Uterus (tissue), 3 donors: ENCODE measurements at regions not wholly inside any gene's neighbourhood (a gene's known extent, or its start where the extent isn't known, plus 50 kb on each side); places are given as distances from the start of the nearest gene placed in this dataset.

ENCODE experiments used
- DNase-seq, 2 donors: peaks; one replicate each; pipeline ENCODE4 v3.0.0-alpha.2; 2019 to 2020
- H3K27ac ChIP-seq, 2 donors: fragments of 200-600 bp; sonication (generic); 1 replicate in 1 of 2; 2 replicates in 1 of 2; pipeline ENCODE4 v1.5.1; 2016 to 2018
- H3K27me3 ChIP-seq, 2 donors: fragments of 200-600 bp; sonication (generic); one replicate each; pipeline ENCODE4 v1.5.1; 2018 to 2019; ENCODE audit warnings: control low read depth in 1 of 2
- H3K36me3 ChIP-seq, 2 donors: fragments of 200-600 bp; sonication (generic); one replicate each; pipeline ENCODE4 v1.5.1; 2019; ENCODE audit warnings: control low read depth in 1 of 2
- H3K4me1 ChIP-seq, 2 donors: fragments of 200-600 bp; sonication (generic); one replicate each; pipeline ENCODE4 v1.5.1; 2018 to 2019; ENCODE audit warnings: control low read depth in 1 of 2
- H3K4me3 ChIP-seq, 2 donors: fragments of 200-600 bp; sonication (generic); 1 replicate in 1 of 2; 2 replicates in 1 of 2; pipeline ENCODE4 v1.5.1; 2018 to 2019; ENCODE audit warnings: mild to moderate bottlenecking in 1 of 2
- H3K9me3 ChIP-seq, 2 donors: fragments of 200-600 bp; sonication (generic); one replicate each; pipeline ENCODE4 v1.5.1; 2019; ENCODE audit warnings: control low read depth in 1 of 2
- POLR2A ChIP-seq, 2 donors: fragments of 450-650 bp; IDR thresholded peaks; one replicate each; pipeline ENCODE4 v1.6.1; 2016; ENCODE audit warnings: antibody characterized with exemption in 2 of 2, mild to moderate bottlenecking in 1 of 2, moderate library complexity in 1 of 2
- intact Hi-C: fragments of 100-400 bp; cut with DNase I; formaldehyde crosslinking; loops from one replicate; pipeline ENCODE4 v1.15.1; 2023; ENCODE audit warnings: low total_unique reads
- TF ChIP-seq, protein P1 (sequence below), 4 experiments: fragments of 200-600 bp in 2 of 4; fragments of 450-650 bp in 2 of 4; sonication (generic) in 2 of 4; IDR thresholded peaks; one replicate each; pipeline ENCODE4 v1.5.1; 2016 to 2019; ENCODE audit warnings: antibody characterized with exemption in 4 of 4, mild to moderate bottlenecking in 2 of 4, moderate library complexity in 1 of 4
- donor health status: DM: yes; HTN: yes; CAD: no.

DNA sequence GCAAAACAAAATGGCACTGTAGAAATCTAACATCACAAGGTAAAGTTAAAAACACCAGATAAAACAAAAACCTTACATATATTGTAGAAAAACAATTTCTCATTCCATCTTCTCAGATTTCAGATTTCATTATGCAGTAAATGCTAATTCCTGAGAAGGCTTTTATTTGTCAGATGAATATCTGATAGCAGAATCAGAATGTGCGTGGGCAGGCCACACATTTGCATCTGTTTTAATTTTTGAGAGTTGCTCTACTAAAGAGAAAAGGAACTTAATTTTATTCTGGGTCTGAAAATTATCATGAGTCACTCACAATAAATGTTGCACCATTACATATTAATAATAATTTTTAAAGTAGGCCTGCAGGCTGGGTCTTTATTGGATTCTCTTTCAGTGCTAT lies 329.3 kb upstream of the SPTLC3 start:
- intact Hi-C loops: no loop called here
- DNase-seq: no peak
- no peaks in the 10 kb centered on the region for H3K9me3 ChIP-seq
- no peaks in the 10 kb centered on the region for H3K36me3 ChIP-seq
- no peak for TF ChIP-seq POLR2A (IDR thresholded peaks at IDR 0.05)
- TF ChIP-seq, protein P1, sequence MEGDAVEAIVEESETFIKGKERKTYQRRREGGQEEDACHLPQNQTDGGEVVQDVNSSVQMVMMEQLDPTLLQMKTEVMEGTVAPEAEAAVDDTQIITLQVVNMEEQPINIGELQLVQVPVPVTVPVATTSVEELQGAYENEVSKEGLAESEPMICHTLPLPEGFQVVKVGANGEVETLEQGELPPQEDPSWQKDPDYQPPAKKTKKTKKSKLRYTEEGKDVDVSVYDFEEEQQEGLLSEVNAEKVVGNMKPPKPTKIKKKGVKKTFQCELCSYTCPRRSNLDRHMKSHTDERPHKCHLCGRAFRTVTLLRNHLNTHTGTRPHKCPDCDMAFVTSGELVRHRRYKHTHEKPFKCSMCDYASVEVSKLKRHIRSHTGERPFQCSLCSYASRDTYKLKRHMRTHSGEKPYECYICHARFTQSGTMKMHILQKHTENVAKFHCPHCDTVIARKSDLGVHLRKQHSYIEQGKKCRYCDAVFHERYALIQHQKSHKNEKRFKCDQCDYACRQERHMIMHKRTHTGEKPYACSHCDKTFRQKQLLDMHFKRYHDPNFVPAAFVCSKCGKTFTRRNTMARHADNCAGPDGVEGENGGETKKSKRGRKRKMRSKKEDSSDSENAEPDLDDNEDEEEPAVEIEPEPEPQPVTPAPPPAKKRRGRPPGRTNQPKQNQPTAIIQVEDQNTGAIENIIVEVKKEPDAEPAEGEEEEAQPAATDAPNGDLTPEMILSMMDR (IDR thresholded peaks at IDR 0.05): no peak
- H3K4me3 ChIP-seq: no peak overlapping the region
- no peaks in the 10 kb centered on the region for H3K27me3 ChIP-seq
- no peaks in the 10 kb centered on the region for H3K4me1 ChIP-seq
- H3K27ac ChIP-seq: no peak overlapping the region

DNA sequence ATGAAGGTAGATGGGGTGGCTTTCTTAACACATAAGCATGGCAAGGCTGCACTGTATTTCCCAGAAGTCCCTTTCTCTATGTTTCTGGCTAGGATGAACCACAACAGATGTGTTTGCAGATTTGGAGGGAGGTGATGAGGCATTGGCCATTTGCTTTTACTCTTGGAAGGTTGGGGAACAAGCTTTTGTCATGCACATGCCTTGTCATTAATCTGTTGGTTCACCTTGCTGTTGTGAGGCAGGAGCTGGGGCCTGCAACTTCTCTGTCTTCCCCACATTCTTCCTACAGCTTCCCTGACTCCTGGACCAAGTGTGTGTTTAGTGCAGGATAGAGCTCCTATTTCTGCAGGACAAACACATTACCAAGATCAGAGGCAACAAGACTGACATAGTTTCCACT lies 326.2 kb upstream of the SPTLC3 start:
- no peak for DNase-seq
- intact Hi-C loops: no loop called here
- Histone ChIP-seq H3K4me1 (no peaks in the 10 kb centered on the region), H3K27ac (no peak overlapping the region), H3K36me3 (no peaks in the 10 kb centered on the region), H3K9me3 (no peaks in the 10 kb centered on the region), H3K27me3 (no peaks in the 10 kb centered on the region), H3K4me3 (no peak overlapping the region)
- TF ChIP-seq POLR2A (IDR thresholded peaks at IDR 0.05): no peak
- TF ChIP-seq, protein P1 (IDR thresholded peaks at IDR 0.05): no peak

DNA sequence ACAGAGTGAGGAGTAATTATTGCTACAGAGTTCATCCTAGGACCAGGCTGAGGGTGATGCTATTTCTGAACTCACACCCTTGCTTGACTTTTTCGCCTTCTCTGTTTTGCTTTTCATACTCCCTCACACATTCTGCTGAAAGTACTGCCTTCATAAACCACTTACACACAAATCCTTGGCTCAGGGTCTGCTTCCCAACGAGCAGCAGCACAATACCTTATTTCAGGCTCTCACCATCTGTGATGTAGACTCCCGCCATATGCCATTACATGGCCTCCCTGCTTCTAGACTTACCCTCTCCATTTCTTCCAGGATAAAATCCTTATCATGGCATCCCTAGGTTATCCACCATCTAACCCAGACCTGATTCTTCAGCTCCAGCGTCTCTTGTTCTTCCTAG lies 321.3 kb upstream of the SPTLC3 start:
- no peaks in the 10 kb centered on the region for H3K4me1 ChIP-seq
- H3K9me3 ChIP-seq: no peaks in the 10 kb centered on the region
- H3K27me3 ChIP-seq: no peaks in the 10 kb centered on the region
- TF ChIP-seq POLR2A (IDR thresholded peaks at IDR 0.05): no peak
- TF ChIP-seq, protein P1 (IDR thresholded peaks at IDR 0.05): no peak
- no peaks in the 10 kb centered on the region for H3K36me3 ChIP-seq
- H3K4me3 ChIP-seq: no peak overlapping the region
- DNase-seq: no peak
- H3K27ac ChIP-seq: no peak overlapping the region
- intact Hi-C loops: no loop called here

DNA sequence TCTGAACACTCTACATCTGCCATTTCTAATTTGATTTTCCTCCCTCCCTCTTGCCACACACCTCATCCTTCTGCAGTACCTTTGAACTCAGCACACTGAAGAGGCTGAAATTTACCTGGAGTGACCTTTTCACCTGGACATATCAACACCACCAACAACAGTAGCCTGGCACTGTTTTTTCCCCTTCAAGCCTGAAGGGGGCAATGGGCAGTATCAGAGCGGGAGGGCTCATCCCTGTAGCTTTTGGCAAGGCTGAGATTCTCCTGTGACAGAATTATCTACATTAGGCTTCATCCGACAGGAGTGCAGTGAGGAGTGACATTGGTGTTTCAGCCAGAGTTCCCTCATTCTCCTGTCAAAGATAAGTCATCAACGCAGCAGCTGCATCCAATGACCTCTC lies 312.8 kb upstream of the SPTLC3 start:
- H3K27me3 ChIP-seq: no peaks in the 10 kb centered on the region
- intact Hi-C loops: no loop called here
- no peaks in the 10 kb centered on the region for H3K4me1 ChIP-seq
- H3K27ac ChIP-seq: no peak overlapping the region
- H3K36me3 ChIP-seq: no peaks in the 10 kb centered on the region
- TF ChIP-seq POLR2A (IDR thresholded peaks at IDR 0.05): no peak
- TF ChIP-seq, protein P1 (IDR thresholded peaks at IDR 0.05): no peak
- H3K4me3 ChIP-seq: no peak overlapping the region
- no peaks in the 10 kb centered on the region for H3K9me3 ChIP-seq
- DNase-seq: no peak

DNA sequence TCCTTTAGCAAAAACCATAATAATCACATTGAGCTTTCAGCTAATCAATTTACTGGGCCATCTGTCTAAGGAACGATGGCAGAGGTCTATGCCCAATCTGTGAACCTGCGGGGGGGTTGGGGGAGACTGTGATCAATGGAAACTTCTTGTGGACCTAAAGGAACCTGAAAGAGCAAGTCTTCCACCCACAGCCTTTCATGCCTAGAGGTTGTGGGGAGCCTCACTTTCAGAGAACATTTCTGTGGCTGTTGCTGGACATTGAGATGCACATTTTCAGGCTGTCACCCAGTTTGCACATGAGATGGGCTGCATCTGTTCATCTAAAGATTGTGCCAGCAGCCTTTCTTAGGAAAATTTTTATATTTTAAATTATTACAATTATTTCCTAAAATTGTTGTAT lies 310.0 kb upstream of the SPTLC3 start:
- H3K36me3 ChIP-seq: no peaks in the 10 kb centered on the region
- no peak for TF ChIP-seq POLR2A (IDR thresholded peaks at IDR 0.05)
- TF ChIP-seq, protein P1 (IDR thresholded peaks at IDR 0.05): no peak
- no peak for DNase-seq
- no peaks in the 10 kb centered on the region for H3K4me1 ChIP-seq
- H3K4me3 ChIP-seq: no peak overlapping the region
- no peak overlapping the region for H3K27ac ChIP-seq
- H3K27me3 ChIP-seq: no peaks in the 10 kb centered on the region
- intact Hi-C loops: no loop called here
- no peaks in the 10 kb centered on the region for H3K9me3 ChIP-seq
